Adipocyte (in vitro differentiated cells): ENCODE measurements at regions not wholly inside any gene's neighbourhood (a gene's known extent, or its start where the extent isn't known, plus 50 kb on each side); places are given as distances from the start of the nearest gene placed in this dataset.
"Not testable (repeated sequence)": the region's sequence is repeated elsewhere in the genome, so short reads cannot be mapped to it uniquely, and the experiment has no call there.

Experiments
- DNase-seq: peaks from one replicate; pipeline ENCODE4 v3.0.0-alpha.2; 2015; ENCODE audit warnings: low read depth
- H3K27me3 ChIP-seq: replicated peaks from 2 replicates; pipeline ENCODE4 v1.7.0; 2013; ENCODE audit warnings: mild to moderate bottlenecking, low read length, moderate library complexity; ENCODE audit not compliant: control insufficient read depth, insufficient read depth
- H3K36me3 ChIP-seq: 2 replicates; pipeline ENCODE4 v1.7.0; 2013; ENCODE audit warnings: low read length, mild to moderate bottlenecking, moderate library complexity; ENCODE audit not compliant: control insufficient read depth, insufficient read depth, severe bottlenecking
- H3K4me1 ChIP-seq: 2 replicates; pipeline ENCODE4 v1.7.0; 2013; ENCODE audit warnings: mild to moderate bottlenecking, low read length, moderate library complexity; ENCODE audit not compliant: control insufficient read depth, insufficient read depth
- H3K4me3 ChIP-seq: 2 replicates; pipeline ENCODE4 v1.7.0; 2013; ENCODE audit warnings: mild to moderate bottlenecking, low read length, moderate library complexity
- H3K9ac ChIP-seq: 2 replicates; pipeline ENCODE4 v1.7.0; 2013; ENCODE audit warnings: mild to moderate bottlenecking, low read length, moderate library complexity
- H3K9me3 ChIP-seq: 2 replicates; pipeline ENCODE4 v1.7.0; 2013; ENCODE audit warnings: mild to moderate bottlenecking, low read length, moderate library complexity; ENCODE audit not compliant: control insufficient read depth

DNA sequence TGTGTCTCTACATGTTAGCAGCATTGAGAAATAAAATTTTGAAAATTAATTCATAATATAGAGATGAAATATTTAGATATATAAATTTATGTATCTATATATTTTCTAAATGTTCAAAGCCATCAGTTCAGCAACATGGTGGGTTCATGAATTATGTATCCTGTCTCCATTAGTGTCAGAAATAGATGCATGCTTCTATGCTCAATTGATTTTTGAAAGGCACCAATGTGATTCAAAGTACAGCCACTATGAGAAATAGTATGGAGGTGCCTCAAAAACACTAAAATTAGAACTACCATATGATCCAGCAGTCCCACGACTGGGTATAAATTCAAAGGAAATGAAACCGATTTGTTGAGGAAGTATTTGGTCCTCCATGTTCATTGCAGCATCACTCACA, 128.6 kb upstream of the SYN3 start:
- no peaks in the 10 kb centered on the region for H3K36me3 ChIP-seq
- no peak overlapping the region for H3K9ac ChIP-seq
- no peaks in the 10 kb centered on the region for H3K27me3 ChIP-seq
- no peak for DNase-seq
- no peaks in the 10 kb centered on the region for H3K4me1 ChIP-seq
- H3K4me3 ChIP-seq: no peak overlapping the region
- no peaks in the 10 kb centered on the region for H3K9me3 ChIP-seq

GRCh38 chr22:33180356-33180755, 122.2 kb upstream of the SYN3 start:
- Histone ChIP-seq H3K27me3 (no peaks in the 10 kb centered on the region), H3K4me1 (no peaks in the 10 kb centered on the region), H3K36me3 (no peaks in the 10 kb centered on the region), H3K9ac (no peak overlapping the region), H3K4me3 (no peak overlapping the region), H3K9me3 (no peaks in the 10 kb centered on the region)
- peak; percentile 68 for DNase-seq

DNA sequence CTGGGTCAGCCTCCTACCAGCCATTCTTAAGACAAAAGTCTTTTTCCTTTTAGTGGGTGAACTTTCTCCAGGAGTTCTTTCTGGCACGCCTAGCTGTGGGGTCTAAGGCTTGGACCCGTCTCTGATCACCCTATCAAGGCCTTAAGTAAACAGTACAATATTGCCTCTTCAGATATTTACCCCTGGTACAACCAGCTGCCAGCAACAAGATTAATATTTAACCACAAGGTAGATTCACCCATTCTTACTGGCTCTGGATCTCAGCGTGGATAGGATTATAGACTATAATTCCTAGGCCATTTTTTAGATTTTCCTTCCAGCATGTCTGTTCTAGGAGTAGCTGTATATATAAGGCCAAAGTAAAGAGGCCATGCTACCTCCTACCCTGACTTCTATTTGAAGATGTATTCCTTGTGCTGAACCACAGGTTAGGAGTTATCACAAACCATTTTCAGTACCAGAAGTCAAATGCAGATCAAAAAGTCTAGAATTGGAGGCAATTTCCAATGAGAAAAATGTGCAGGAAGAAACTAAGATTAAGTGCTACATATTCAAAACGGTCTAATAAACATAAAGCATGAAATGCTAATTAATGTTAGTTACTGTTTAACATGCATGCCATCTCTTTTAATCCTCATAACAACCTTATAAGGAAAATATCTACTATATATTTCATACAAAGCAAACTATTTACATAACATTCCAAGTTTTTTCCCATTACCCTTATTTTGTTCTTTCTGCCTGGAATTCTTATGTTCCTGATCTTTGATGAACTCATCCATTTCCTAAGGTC, 110.0 kb upstream of the SYN3 start:
- no peaks in the 10 kb centered on the region for H3K27me3 ChIP-seq
- no peak for DNase-seq
- H3K9me3 ChIP-seq: no peaks in the 10 kb centered on the region
- no peak overlapping the region for H3K4me3 ChIP-seq
- no peaks in the 10 kb centered on the region for H3K4me1 ChIP-seq
- H3K36me3 ChIP-seq: no peaks in the 10 kb centered on the region
- no peak overlapping the region for H3K9ac ChIP-seq

DNA sequence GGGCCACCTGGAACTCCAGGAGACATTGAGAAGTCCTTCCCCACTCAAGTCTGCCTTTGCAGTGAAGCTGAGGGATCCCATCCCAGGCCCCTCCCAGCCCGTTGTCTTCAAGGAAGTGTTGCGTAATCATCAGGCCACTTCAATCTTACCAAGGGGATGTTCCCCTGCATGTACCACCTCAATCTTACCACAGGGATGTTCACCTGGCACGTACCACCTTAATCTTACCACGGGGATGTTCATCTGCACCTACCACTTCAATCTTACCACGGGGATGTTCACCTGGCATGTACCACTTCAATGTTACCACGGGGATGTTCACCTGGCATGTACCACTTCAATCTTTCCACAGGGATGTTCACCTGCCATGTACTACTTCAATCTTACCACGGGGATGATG, 108.0 kb upstream of the SYN3 start:
- DNase-seq: no peak
- Histone ChIP-seq H3K9ac (no peak overlapping the region), H3K9me3 (no peaks in the 10 kb centered on the region), H3K27me3 (no peaks in the 10 kb centered on the region), H3K4me3 (no peak overlapping the region), H3K36me3 (no peaks in the 10 kb centered on the region), H3K4me1 (no peaks in the 10 kb centered on the region)

GRCh38 chr22:33163815-33164214, 105.6 kb upstream of the SYN3 start:
- H3K36me3 ChIP-seq: no peaks in the 10 kb centered on the region
- no peak overlapping the region for H3K9ac ChIP-seq
- no peaks in the 10 kb centered on the region for H3K9me3 ChIP-seq
- H3K4me3 ChIP-seq: no peak overlapping the region
- H3K4me1 ChIP-seq: no peaks in the 10 kb centered on the region
- no peaks in the 10 kb centered on the region for H3K27me3 ChIP-seq
- no peak for DNase-seq

GRCh38 chr22:33162196-33162595, 104.0 kb upstream of the SYN3 start:
- Histone ChIP-seq H3K27me3 (no peaks in the 10 kb centered on the region), H3K9me3 (no peaks in the 10 kb centered on the region), H3K4me3 (no peak overlapping the region), H3K36me3 (no peaks in the 10 kb centered on the region), H3K4me1 (no peaks in the 10 kb centered on the region), H3K9ac (no peak overlapping the region)
- DNase-seq: no peak

DNA sequence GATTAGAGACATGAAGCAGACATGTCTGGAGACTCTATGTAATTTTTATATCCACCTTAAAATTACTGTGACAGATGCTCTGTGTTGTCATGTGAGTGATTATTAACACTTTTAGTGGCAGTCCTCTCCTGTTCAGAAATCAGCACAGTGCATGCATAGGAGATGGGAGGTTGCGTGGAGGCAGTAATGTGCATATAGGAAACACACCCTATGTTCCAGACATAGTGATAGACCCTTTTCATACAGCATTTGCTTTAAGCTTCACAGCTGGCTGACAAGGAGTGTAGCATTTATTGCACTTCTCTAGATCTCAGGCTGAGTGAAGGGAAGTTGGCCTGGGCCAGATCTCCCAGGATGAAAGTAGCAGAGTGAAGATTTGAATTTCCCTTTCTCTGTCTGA, 102.3 kb upstream of the SYN3 start:
- DNase-seq: no peak
- H3K9ac ChIP-seq: no peak overlapping the region
- H3K4me3 ChIP-seq: no peak overlapping the region
- H3K36me3 ChIP-seq: no peaks in the 10 kb centered on the region
- no peaks in the 10 kb centered on the region for H3K4me1 ChIP-seq
- H3K9me3 ChIP-seq: no peaks in the 10 kb centered on the region
- H3K27me3 ChIP-seq: no peaks in the 10 kb centered on the region

- not testable (repeated sequence) for H3K9me3 ChIP-seq, H3K36me3 ChIP-seq, H3K9ac ChIP-seq, DNase-seq, H3K4me3 ChIP-seq, H3K4me1 ChIP-seq, H3K27me3 ChIP-seq
Measured at GRCh38 chr22:33154967-33155366, 96.8 kb upstream of the SYN3 start.

DNA sequence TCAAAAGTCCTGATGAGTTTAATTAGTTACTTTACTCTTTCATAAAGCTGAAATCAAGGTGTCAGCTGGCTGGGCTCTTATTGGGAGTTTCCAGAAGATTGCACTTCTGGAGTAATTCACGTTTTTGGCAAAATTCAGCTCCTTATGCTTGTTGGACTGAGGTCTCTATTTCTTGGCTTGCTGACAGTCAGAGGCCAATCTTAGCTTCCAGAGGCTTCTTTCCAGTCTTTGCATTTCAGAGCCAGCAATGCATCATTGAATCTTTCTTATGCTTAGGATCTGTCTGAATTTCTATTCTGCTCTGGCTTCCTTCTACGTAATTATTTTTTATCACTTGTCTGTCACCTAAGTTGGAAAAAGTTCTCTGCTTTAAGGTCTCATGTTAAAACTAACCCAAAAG, 91.4 kb upstream of the SYN3 start:
- Histone ChIP-seq H3K27me3 (no peaks in the 10 kb centered on the region), H3K36me3 (no peaks in the 10 kb centered on the region), H3K4me3 (no peak overlapping the region), H3K9ac (no peak overlapping the region), H3K4me1 (no peaks in the 10 kb centered on the region), H3K9me3 (no peaks in the 10 kb centered on the region)
- DNase-seq: no peak

DNA sequence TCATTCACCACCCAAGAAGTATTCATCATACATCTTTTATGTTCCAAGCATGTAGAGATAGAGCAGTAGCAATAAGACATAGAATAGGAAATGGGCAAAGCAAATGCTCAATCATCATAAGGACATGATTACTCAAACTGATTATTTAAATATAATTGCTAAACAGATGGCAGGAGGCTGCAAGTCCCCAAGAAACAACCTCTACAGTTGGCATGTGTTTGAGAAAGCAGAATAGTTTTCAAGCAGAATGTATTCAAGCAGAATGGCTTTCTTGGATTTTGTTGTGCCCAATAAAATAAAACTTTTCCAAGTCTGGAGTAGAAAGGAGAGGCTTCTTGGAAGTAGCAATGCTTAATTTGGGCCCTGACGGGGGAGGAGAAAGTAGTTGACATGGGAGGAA, 86.5 kb upstream of the SYN3 start:
- no peaks in the 10 kb centered on the region for H3K4me1 ChIP-seq
- no peak overlapping the region for H3K9ac ChIP-seq
- H3K36me3 ChIP-seq: no peaks in the 10 kb centered on the region
- no peak for DNase-seq
- H3K4me3 ChIP-seq: no peak overlapping the region
- no peaks in the 10 kb centered on the region for H3K27me3 ChIP-seq
- H3K9me3 ChIP-seq: no peaks in the 10 kb centered on the region

GRCh38 chr22:33142282-33143055, 84.3 kb upstream of the SYN3 start:
- no peaks in the 10 kb centered on the region for H3K4me1 ChIP-seq

More at GRCh38 chr22:33142282-33143055, 84.3 kb upstream of the SYN3 start:
- Histone ChIP-seq H3K4me3 (no peak overlapping the region), H3K27me3 (no peaks in the 10 kb centered on the region), H3K9me3 (no peaks in the 10 kb centered on the region), H3K9ac (no peak overlapping the region), H3K36me3 (no peaks in the 10 kb centered on the region)
- DNase-seq: no peak
